H9 (cell line): ENCODE measurements at regions not wholly inside any gene's neighbourhood (a gene's known extent, or its start where the extent isn't known, plus 50 kb on each side); places are given as distances from the start of the nearest gene placed in this dataset.

Experiments used
- DNase-seq: peaks from one replicate; pipeline ENCODE4 v3.0.0-alpha.2; 2017
- H2AFZ ChIP-seq: one replicate; pipeline ENCODE4 v1.6.1; 2013; ENCODE audit warnings: mild to moderate bottlenecking, low read length, control low read depth, moderate library complexity
- H2AK5ac ChIP-seq: 2 replicates; pipeline ENCODE4 v1.6.1; 2013; ENCODE audit warnings: low read length, control low read depth, mixed read lengths; ENCODE audit not compliant: insufficient read length
- H2BK120ac ChIP-seq: one replicate; pipeline ENCODE4 v1.6.1; 2013; ENCODE audit warnings: low read depth, mild to moderate bottlenecking, low read length, control low read depth, inconsistent platforms; ENCODE audit not compliant: poor library complexity, severe bottlenecking
- H2BK12ac ChIP-seq: 2 replicates; pipeline ENCODE4 v1.6.1; 2013; ENCODE audit warnings: low read length, control low read depth, mixed read lengths, low read depth; ENCODE audit not compliant: insufficient read length
- H2BK15ac ChIP-seq: 2 replicates; pipeline ENCODE4 v1.6.1; 2013; ENCODE audit warnings: low read depth, low read length, control low read depth
- H2BK20ac ChIP-seq: one replicate; pipeline ENCODE4 v1.6.1; 2013; ENCODE audit warnings: low read depth, mild to moderate bottlenecking, low read length, control low read depth, inconsistent platforms; ENCODE audit not compliant: poor library complexity, severe bottlenecking
- H2BK5ac ChIP-seq: 2 replicates; pipeline ENCODE4 v1.6.1; 2013; ENCODE audit warnings: low read length, control low read depth, mixed read lengths; ENCODE audit not compliant: insufficient read length
- H3K14ac ChIP-seq: 2 replicates; pipeline ENCODE4 v1.6.1; 2013; ENCODE audit warnings: low read length, control low read depth; ENCODE audit not compliant: insufficient read depth
- H3K18ac ChIP-seq: 2 replicates; pipeline ENCODE4 v1.6.1; 2013; ENCODE audit warnings: low read depth, mild to moderate bottlenecking, mixed read lengths, low read length, control low read depth; ENCODE audit not compliant: insufficient read length
- H3K23ac ChIP-seq: 2 replicates; pipeline ENCODE4 v1.6.1; 2013; ENCODE audit warnings: low read length, control low read depth, mixed read lengths, low read depth; ENCODE audit not compliant: insufficient read length
- H3K23me2 ChIP-seq: 2 replicates; pipeline ENCODE4 v1.6.1; 2013; ENCODE audit warnings: low read depth, mild to moderate bottlenecking, mixed read lengths, low read length, control low read depth; ENCODE audit not compliant: insufficient read length, poor library complexity, severe bottlenecking
- H3K27ac ChIP-seq: 2 replicates; pipeline ENCODE4 v1.5.1; 2013; ENCODE audit warnings: low read length, control low read depth, mixed read lengths, low read depth; ENCODE audit not compliant: insufficient read length
- H3K27me3 ChIP-seq: 2 replicates; pipeline ENCODE4 v1.6.1; 2013; ENCODE audit warnings: low read length, control low read depth, inconsistent platforms; ENCODE audit not compliant: insufficient read depth
- H3K4ac ChIP-seq: 2 replicates; pipeline ENCODE4 v1.6.1; 2013; ENCODE audit warnings: low read depth, mild to moderate bottlenecking, control low read depth, inconsistent platforms, low read length, moderate library complexity
- H3K4me1 ChIP-seq: 2 replicates; pipeline ENCODE4 v1.6.1; 2013; ENCODE audit warnings: low read length, control low read depth, inconsistent platforms; ENCODE audit not compliant: insufficient read depth
- H3K4me2 ChIP-seq: 2 replicates; pipeline ENCODE4 v1.6.1; 2013; ENCODE audit warnings: low read length, control low read depth, mixed read lengths; ENCODE audit not compliant: insufficient read length, insufficient read depth
- H3K56ac ChIP-seq: 2 replicates; pipeline ENCODE4 v1.6.1; 2013; ENCODE audit warnings: low read depth, mild to moderate bottlenecking, mixed read lengths, low read length, control low read depth; ENCODE audit not compliant: insufficient read length
- H3K79me1 ChIP-seq: 2 replicates; pipeline ENCODE4 v1.6.1; 2013; ENCODE audit warnings: low read depth, mild to moderate bottlenecking, moderate library complexity, low read length, control low read depth, inconsistent platforms; ENCODE audit not compliant: insufficient read depth, poor library complexity, severe bottlenecking
- H3K79me2 ChIP-seq: 2 replicates; pipeline ENCODE4 v1.6.1; 2013; ENCODE audit warnings: low read length, control low read depth, inconsistent platforms; ENCODE audit not compliant: insufficient read depth
- H3K9ac ChIP-seq: 2 replicates; pipeline ENCODE4 v1.6.1; 2013; ENCODE audit warnings: low read length, control low read depth, mixed read lengths; ENCODE audit not compliant: insufficient read length; ENCODE audit errors: extremely low read depth
- H3K9me3 ChIP-seq: one replicate; pipeline ENCODE4 v1.6.1; 2013; ENCODE audit warnings: low read depth, low read length, inconsistent platforms; ENCODE audit not compliant: control insufficient read depth
- H3T11ph ChIP-seq: one replicate; pipeline ENCODE4 v1.6.1; 2013; ENCODE audit warnings: mild to moderate bottlenecking, low read length, control low read depth, inconsistent platforms
- H4K20me1 ChIP-seq: one replicate; pipeline ENCODE4 v1.6.1; 2013; ENCODE audit not compliant: control insufficient read depth, insufficient read length, insufficient read depth
- H4K5ac ChIP-seq: 2 replicates; pipeline ENCODE4 v1.6.1; 2013; ENCODE audit warnings: low read depth, mild to moderate bottlenecking, mixed read lengths, low read length, control low read depth; ENCODE audit not compliant: insufficient read length
- H4K8ac ChIP-seq: replicated peaks from 2 replicates; pipeline ENCODE4 v1.6.1; 2013; ENCODE audit warnings: low read length, control low read depth, mixed read lengths, low read depth; ENCODE audit not compliant: insufficient read length
- H4K91ac ChIP-seq: 2 replicates; pipeline ENCODE4 v1.6.1; 2013; ENCODE audit warnings: low read depth, mild to moderate bottlenecking, moderate library complexity, mixed read lengths, low read length, control low read depth; ENCODE audit not compliant: insufficient read length
- H3K27ac Mint-ChIP-seq, 3 experiments: 2 replicates in 2 of 3; 3 replicates in 1 of 3; pipeline ENCODE4 v1.8.0; 2020 to 2021; ENCODE audit warnings: mixed read lengths in 3 of 3, mild to moderate bottlenecking in 1 of 3, moderate library complexity in 1 of 3
- H3K27me3 Mint-ChIP-seq: 2 replicates; pipeline ENCODE4 v1.8.0; 2021; ENCODE audit warnings: low read depth, mild to moderate bottlenecking, moderate library complexity, mixed read lengths
- H3K36me3 Mint-ChIP-seq, 3 experiments: 2 replicates in 2 of 3; 3 replicates in 1 of 3; pipeline ENCODE4 v1.8.0; 2020 to 2021; ENCODE audit warnings: low read depth in 3 of 3, mixed read lengths in 3 of 3; ENCODE audit not compliant: insufficient read depth in 1 of 3
- H3K4me1 Mint-ChIP-seq, 2 experiments: 2 replicates each; pipeline ENCODE4 v1.8.0; 2020; ENCODE audit warnings: mixed read lengths in 2 of 2
- H3K4me3 Mint-ChIP-seq, 2 experiments: 2 replicates in 1 of 2; 3 replicates in 1 of 2; pipeline ENCODE4 v1.8.0; 2020 to 2021; ENCODE audit warnings: mild to moderate bottlenecking in 2 of 2, mixed read lengths in 2 of 2, moderate library complexity in 1 of 2
- H3K9me3 Mint-ChIP-seq, 2 experiments: 2 replicates in 1 of 2; 3 replicates in 1 of 2; pipeline ENCODE4 v1.8.0; 2020; ENCODE audit warnings: mild to moderate bottlenecking in 2 of 2, mixed read lengths in 2 of 2, moderate library complexity in 1 of 2
- WGBS: extraction: QIAGEN DNeasy Blood & Tissue Kit; methylation state at CpG from one replicate; pipeline ENCODE4 v1.1.7; 2013; ENCODE audit warnings: missing lambda C conversion rate, low lambda C conversion rate, mixed read lengths; ENCODE audit not compliant: insufficient read length; ENCODE audit errors: extremely low coverage; 5-methylcytosine and 5-hydroxymethylcytosine counted together
- TF ChIP-seq, protein P1 (sequence below): fragments of 200-600 bp; sonication (generic); conservative IDR thresholded peaks from 3 replicates; pipeline ENCODE4 v1.8.0; 2021; ENCODE audit warnings: antibody characterized with exemption, mild to moderate bottlenecking

DNA sequence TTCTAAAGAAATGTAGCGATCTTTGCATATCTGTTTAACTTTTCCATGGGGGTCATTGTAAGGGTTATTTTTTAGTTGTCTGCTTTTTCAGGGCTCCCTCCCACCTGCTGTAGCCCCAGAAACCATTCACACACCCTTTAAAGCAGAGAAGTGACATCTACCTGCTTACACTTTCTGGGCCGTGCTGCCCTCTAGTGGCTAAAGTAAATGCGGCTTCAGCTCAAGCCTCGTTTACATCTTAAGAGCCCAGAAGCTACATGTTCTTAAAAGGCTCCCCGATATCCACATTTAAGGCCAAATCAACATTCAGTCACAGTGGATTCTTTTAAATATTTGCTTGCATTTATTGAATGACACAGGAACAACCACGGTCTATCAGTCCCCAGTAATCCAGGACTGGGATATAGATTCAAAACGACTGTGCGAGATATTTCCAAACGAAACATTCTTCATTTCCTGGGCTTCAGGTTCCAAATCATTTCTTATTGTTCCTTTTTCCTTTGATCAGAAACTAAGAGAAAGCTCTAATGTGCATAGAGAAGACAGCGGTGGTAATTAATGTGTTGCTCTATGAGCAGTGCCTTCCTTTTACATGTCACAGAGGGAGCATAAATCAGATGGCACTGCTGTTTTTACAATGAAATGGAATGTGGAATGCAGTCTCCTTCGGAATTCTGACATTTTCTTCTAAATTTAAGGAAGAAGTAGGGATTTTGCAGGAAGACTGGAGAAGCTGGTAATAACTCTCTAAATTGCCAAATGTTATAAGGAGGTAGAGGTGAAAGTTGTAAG, 119.9 kb downstream of the RASGEF1B start:
- DNase-seq = peak; percentile 80
- H3K23me2 ChIP-seq = no peaks in the 10 kb centered on the region
- no peak overlapping the region for H3K56ac ChIP-seq
- no peaks in the 10 kb centered on the region for H3K79me2 ChIP-seq
- no peak overlapping the region for H3K9ac ChIP-seq
- Mint-ChIP-seq H3K4me3 (no peak overlapping the region), H3K27ac (no peak overlapping the region), H3K9me3 (no peaks in the 10 kb centered on the region), H3K36me3 (no peaks in the 10 kb centered on the region; a peak in 1 of 7 replicates), H3K27me3 (no peaks in the 10 kb centered on the region), H3K4me1 (peaks cover 7 to 20% of the 10 kb centered on the region in 2 experiments)
- no peak overlapping the region for H3K4ac ChIP-seq
- H3K18ac ChIP-seq = no peak overlapping the region
- H3K27ac ChIP-seq = no peak overlapping the region
- TF ChIP-seq, protein P1, sequence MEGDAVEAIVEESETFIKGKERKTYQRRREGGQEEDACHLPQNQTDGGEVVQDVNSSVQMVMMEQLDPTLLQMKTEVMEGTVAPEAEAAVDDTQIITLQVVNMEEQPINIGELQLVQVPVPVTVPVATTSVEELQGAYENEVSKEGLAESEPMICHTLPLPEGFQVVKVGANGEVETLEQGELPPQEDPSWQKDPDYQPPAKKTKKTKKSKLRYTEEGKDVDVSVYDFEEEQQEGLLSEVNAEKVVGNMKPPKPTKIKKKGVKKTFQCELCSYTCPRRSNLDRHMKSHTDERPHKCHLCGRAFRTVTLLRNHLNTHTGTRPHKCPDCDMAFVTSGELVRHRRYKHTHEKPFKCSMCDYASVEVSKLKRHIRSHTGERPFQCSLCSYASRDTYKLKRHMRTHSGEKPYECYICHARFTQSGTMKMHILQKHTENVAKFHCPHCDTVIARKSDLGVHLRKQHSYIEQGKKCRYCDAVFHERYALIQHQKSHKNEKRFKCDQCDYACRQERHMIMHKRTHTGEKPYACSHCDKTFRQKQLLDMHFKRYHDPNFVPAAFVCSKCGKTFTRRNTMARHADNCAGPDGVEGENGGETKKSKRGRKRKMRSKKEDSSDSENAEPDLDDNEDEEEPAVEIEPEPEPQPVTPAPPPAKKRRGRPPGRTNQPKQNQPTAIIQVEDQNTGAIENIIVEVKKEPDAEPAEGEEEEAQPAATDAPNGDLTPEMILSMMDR = peak; percentile 91
- H2BK12ac ChIP-seq = no peak overlapping the region
- H3K4me1 ChIP-seq = no peaks in the 10 kb centered on the region
- H3K14ac ChIP-seq = no peak overlapping the region
- H4K8ac ChIP-seq = no peak overlapping the region
- peak overlapping the region; percentile 12 for H2AFZ ChIP-seq
- no peak overlapping the region for H2BK120ac ChIP-seq
- H4K5ac ChIP-seq = no peak overlapping the region
- no peak overlapping the region for H3T11ph ChIP-seq
- H4K20me1 ChIP-seq = no peaks in the 10 kb centered on the region
- no peak overlapping the region for H2BK20ac ChIP-seq
- H2BK15ac ChIP-seq = no peak overlapping the region
- H3K27me3 ChIP-seq = no peaks in the 10 kb centered on the region
- H3K4me2 ChIP-seq = no peak overlapping the region
- H3K79me1 ChIP-seq = no peaks in the 10 kb centered on the region
- no CpG with 5 or more reads among the region's 11 CpGs for WGBS
- no peak overlapping the region for H4K91ac ChIP-seq
- H3K9me3 ChIP-seq = no peaks in the 10 kb centered on the region
- H2BK5ac ChIP-seq = no peak overlapping the region
- H3K23ac ChIP-seq = no peak overlapping the region
- no peak overlapping the region for H2AK5ac ChIP-seq
